Hematopoietic multipotent progenitor cell treated with erythropoietin and hydrocortisone succinate and interleukin-3 and kit ligand, for 4 days (in vitro differentiated cells): ENCODE measurements at regions not wholly inside any gene's neighbourhood (a gene's known extent, or its start where the extent isn't known, plus 50 kb on each side); places are given as distances from the start of the nearest gene placed in this dataset.

Experiments used
- DNase-seq: peaks from one replicate; pipeline ENCODE4 v3.0.0-alpha.2; 2015

DNA sequence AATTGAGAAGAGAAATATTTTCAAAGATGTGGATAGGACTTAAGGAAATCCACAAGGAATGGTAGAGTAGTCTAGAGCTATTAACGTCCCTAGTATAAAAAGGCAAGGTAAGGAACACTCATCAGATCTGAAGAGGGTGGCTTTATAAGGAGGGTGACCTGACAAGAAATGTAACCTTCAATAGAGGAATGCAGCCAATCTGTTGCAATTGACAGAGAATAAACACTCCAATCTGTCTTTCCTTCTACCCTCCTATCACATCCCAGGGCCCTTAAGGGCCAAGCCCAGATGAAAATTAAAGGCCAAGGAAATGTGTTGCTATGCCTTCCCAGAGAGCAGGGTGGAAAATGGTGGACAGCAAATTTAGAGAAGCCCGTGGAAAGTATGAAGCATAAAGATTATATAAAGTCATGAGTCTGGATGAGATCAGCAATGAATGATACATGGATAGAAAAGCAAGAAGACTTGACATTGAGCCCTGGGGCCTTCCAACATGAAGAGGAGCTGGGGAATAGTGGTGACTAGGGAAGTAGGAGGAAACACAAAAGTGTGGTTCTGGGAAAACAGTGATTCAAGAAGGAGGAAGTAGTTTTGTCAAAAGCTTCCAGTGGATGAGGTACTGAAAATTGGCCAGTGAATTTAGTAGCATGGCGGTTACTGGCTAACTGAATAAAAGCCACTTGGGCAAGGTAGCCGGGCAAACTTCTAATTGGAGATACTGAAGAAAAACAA lies 270.6 kb upstream of the TANK start:
- no peak for DNase-seq

DNA sequence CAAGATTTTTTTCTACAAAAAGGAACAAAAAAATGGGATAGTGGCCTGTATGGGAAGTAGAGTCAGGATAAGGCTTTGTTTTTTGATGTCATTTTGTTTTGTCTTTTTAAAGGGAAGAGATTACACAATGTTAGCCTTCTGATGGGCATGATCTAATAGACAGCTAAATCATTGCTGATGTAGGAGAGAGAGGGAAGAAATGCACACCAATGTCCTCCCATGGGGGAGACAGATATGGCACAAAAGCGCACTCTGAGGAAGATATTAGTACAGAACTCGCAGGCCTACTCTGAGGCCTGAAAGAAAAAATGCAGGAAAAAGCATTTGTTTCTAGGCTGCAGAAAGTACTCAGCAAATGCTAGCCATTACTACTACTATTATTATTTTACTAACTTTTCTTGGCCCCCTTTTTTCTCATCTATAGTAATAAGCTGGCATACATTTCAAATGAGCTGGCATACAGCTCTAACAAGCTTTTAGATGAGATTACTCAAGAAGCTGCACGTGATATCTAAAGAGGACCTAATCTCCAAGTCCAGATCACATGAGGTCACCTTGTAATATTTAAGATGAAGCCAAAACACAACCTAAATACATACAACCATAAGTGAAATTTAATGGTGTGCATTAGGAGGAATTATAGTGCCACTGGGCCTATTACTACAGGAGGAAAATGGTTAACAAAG lies 269.4 kb upstream of the TANK start:
- no peak for DNase-seq

DNA sequence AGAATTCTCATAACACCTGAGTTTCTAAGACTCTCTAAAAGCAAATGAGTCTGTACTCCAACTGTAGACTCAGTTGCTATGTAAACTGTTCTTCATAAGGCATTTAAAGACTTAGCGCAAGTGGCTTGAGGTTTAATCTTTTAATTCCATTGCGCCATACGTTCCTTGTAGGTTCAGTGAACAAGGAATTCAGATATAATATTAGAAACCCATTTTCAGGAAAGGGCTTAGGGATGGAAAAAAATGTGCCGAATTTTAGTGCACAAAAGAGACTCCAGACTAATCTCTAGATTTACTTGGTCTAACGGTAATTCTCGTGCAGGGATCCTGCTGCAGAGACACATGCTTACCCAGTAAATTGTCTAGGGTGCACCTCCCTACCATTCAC lies 268.9 kb upstream of the TANK start:
- no peak for DNase-seq

DNA sequence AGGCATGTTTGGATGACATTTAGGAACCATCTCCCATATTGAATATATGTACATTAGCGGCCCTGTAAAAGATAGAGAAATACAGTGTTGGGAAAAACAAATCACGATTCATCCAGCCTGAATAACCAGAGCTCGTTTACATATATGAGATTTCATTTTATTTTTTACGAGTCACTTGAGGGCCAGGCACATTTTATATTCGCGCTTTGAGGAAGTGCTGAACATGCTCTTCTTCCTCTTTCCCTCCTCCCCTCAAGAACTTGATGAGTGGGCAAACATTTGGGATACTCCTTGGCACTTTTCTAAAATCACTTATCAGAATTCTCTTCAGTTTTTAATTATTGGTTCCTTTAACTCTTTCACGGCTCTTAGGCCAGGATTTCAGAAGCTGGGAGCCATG lies 268.0 kb upstream of the TANK start:
- peak; percentile 26 for DNase-seq

DNA sequence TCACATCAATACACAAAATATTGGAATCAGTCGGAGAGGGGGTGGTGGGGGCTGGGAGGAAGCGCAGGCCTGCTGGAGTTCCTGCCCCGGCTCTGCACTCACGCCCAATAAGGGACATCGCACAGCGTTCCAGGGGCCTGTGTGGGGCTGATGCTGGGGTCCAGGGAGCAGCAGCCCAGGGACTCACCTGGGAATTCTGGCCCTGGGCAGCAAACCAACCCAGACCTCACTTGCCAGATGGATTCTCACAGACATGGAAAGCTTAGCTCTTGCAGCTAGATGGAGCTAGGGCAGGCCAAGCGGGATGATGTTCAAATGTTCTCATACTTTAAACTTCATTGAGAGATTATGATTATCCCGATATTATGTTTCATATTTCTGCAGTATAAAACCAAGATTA lies 266.6 kb upstream of the TANK start:
- DNase-seq: no peak

DNA sequence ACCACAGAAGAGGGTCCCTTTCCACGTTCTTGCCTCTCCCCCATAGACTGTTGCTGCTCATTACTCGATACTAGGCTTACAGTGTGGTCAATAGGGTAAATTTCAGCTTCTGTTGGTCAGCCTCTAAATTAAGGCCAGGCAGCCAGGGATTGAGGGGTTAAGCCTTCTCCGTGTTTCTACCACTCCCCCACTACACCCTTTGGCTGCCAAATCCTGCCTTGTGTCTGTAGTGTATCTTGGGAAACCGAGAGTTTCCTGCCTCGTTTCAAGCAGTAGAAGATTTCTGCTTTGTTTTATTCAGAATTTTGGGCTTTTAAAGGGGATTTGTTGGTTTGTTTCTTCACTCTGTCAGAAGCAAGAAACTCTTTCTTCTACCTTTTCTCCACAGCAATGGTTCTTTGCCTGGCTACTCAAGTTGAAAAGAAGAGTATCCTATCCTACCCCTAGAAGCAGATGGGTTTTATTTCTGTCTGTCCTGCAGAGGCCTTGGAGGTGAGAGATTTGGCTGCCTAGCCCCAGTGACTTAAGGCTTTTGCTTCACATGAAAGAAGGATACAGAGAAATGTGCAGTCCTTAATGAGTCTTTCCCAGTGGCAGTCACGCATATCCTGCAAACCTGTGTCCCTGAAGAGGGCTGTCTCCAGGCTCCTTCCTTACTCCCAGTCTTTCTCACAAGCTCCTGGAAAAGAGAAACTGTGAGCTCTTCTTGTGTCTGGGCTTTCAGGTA lies 261.5 kb upstream of the TANK start:
- DNase-seq: no peak

DNA sequence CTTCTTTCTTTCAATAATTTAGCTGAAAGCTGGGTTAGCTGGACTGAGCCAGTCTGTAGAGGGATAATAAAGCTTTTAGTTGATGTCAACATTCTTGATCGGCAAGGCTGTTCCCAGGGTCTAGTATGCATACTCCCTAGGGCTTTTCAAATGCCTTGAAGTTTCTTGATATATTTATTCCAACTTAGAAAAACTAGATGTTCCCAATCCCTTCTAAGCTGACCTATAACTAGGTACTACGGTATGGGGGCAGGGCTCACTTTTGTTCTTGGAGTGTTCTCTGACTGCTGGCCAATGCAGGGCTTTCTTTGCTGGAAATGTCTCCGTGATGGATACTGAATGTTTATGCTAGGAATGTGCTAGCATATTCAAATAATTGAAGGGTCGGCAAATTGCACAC lies 258.6 kb upstream of the TANK start:
- DNase-seq: no peak

DNA sequence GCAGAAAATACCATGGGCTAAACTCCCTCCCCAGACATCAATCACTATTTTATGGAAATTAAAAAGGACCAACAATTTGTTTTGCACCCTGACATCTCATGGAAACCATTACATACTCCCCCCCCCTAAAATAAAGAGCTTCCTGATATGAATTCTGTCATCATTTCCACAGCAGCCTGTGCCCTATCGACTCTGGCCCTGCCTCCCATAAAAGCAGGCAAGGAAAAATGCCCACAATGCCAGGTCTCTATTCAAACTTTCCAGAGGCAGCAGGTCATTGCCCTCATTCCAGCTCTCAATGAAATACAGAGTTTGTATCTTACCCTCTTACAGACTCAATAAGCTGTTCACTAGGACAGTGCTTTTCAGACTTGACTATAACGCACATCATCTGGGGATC lies 254.4 kb upstream of the TANK start:
- no peak for DNase-seq

DNA sequence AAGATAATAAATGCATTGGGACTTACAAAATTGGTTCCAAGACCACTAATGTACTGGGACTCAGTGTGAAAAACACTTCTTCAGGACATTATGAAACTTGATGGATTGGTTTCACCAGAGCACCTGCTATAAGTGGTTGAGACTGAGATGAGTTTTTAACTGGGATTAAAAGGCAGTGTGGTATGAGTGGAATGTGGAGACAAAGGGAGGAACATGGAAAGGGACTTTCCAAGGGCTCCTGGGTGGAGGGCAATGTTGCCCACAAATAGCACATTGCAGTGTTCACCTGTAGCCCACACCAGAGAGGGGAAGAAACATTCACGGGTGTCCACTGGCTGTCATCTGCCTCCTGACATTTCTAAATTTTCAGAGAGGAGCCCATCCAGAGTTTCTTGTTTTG lies 253.3 kb upstream of the TANK start:
- DNase-seq: no peak

DNA sequence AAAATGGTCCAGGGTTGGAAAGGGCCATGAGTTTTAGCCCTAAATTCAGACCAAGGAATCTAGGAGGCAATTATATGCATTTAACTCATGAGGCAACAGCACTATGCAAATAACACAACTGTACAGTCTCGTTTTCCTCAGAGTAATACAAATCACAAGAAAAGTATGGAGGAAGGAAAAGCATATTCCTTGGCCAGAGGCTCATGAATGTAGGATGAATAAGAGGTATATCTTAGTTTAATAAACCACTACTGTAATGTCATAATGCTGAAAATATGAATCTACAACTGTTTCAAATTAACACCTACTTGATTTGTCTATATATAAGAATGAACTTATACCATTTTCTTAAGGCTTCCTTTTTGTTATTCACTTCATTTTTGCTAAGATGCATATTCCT lies 252.5 kb upstream of the TANK start:
- no peak for DNase-seq

DNA sequence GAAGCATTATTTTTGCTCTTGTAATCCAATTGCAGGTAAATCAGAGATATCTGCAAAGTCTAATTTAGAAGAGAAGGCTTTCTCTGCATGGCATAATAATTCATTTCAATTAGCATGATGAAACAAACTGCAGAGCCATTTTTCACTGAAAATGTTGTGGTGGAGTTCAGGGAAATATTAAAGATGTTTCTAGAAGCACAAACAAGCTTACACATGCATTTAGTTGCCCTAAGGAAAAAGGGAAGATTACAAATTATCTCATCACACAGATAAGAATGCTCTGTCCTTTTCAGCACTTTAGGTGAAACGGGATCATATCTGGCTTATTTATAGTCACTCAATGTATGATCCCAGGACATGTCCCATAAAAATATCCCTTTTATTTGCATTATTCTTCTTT lies 252.1 kb upstream of the TANK start:
- DNase-seq: no peak

DNA sequence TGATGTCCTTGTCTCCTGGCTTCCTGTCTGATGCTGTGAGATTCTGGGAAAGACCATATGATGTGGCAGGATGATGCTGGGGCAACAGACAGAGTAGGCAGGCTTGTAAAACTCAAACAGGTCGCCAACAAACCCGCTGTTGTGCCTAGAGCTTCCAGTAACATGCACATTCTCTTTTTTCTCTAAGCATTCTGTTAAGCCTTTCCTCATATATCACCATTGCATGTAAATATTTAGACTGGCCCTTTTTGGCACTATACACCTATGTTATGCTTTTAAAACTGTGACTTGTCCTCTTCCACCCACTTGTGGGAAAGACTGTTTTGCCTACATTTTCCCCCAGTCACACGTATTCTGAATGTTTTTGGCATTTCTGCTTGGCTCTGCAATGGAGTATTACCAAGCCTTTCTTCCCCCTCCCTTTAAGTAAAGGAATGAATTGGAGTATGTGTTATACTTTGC lies 250.4 kb upstream of the TANK start:
- DNase-seq: no peak

DNA sequence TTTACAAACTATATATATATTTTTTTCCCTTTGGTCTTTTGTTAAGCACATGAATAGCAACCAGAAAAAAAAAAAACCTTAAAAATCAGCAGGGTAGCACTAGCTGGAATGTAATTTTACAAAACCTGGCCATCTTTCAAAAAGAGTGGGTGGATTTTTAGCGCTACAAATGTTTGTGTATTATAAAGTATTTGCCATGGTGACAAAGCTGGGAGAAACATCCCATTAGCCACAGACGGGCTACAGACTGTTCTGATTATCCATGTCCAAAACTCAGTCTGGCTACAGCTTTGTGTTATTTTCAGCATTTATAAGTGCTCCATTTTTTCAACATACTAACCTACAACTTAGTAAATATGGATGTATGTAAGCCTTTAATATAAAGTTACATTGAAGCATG lies 249.5 kb upstream of the TANK start:
- DNase-seq: no peak

DNA sequence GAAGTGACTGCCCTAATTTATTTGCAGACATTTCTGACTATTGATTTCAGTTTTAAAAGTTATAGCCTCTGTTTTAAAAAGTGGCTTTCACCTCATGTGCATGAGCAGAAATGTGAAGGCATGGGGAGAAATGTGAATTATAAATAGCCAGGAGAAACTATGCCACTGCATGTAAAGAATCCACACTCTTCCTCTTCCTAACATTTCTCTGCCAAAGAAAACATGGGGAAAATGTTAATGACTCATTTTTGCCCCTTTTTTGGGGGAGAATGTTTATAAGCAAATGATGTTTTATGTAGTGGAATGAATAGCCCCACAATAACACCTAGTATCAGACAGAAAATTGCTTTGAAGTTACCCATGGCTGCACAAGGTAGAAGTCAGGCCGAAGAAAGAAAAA lies 249.0 kb upstream of the TANK start:
- no peak for DNase-seq

DNA sequence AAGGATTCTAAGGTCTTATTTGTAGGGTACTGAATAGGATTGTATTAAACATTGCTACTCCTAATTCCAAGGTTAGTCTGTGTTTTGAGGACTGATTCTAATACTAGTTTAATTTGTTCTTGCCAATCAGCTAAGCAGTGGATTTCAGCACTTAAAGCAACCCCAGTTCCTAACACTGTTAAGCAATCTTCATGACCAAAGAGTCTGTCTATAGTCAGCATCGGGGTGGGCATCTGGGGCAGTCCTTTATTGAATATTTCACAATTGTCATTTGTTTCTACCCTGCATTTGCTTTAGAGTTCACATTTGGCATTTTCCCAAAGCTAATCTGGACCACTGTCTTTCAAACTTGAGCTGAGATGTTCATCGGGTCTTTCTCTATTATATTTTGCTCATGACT lies 248.0 kb upstream of the TANK start:
- no peak for DNase-seq

DNA sequence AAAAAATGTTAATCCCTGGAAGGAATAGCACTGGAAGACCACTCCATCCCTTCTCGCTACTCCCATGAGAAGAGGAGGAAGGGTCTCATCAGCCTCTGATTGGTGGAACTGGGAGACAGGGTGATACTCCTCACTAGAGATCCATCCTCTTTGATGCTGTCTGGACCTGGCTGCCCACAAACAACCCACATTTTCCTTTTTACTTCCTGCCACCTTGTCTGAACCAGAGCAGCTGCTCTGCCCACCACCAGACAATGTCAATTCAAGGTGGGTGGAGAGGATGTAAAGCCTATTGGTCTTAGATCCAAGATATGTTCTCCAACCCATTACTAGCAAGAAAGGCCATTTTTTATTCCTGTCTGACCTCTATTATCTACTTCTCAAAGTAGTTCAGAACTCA lies 246.9 kb upstream of the TANK start:
- DNase-seq: no peak

DNA sequence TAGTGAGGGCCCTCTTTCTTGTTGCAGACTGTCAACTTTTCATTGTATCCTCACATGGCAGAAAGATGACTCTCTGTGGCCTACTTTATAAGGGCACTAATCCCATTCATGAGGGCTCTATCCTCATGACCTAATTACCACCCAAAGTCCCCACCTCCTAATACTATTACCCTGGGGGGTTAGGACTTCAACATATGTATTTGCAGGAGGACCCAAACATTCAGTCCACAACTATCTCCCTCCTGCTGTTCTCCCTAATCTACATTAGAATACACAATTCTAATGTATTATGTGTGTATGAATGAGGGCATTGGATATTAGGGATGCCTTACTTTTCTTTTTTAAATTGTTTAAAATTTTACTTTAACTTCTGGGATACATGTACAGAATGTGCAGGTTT lies 246.0 kb upstream of the TANK start:
- no peak for DNase-seq

DNA sequence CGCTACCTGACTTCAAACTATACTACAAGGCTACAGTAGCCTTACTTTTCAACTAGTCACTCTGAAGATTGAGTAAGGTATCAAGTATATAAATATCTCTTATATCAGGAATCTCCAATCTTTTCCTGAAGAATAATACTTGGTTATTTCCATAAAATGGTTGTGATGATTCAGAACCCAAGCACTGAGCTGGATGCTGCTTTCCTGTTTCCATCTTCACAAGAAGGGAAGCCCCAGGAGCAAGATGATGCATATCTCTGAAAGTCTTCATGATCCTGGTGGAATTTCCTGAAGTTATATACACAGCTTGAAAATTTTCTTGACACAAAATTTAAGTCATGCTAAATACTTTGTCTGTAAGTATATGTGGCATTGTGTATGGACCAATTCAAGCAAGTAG lies 243.9 kb upstream of the TANK start:
- DNase-seq: no peak

DNA sequence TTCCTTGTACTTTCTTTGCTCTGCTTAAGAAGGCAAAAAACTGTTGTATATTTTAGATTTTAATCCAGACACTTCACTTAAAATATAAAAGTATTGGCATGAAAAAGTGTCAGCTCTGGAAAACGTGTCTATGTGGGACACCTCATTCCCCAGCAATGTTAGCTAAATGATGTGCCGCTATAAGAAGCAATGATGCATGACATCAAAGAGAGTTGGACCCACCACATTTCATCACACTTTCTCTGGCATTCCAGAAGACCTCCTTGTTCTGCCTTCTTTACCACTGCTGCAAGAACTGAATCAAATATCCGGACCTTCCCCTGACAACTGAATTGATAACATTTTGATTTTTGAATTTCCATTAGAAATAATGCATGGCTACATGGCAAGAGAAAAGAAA lies 242.4 kb upstream of the TANK start:
- DNase-seq: no peak

DNA sequence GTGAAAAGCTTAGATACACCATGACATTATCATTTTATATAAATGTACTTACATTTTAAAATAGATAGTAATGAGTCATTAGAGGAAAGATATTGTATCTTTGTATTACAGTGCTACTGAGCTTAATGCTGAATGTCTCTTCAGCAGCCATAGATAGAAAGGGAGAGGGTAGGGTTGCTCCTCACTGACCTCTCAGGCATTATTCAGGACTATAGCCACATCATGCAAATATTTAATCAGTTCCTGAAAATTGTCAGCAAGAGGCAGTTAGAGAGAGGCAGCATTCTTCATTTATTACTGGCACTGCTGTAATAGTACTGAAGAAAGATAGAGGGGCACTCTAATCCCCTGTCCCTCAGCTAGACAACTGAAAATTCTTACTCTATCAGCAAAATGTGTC lies 242.0 kb upstream of the TANK start:
- DNase-seq: no peak

DNA sequence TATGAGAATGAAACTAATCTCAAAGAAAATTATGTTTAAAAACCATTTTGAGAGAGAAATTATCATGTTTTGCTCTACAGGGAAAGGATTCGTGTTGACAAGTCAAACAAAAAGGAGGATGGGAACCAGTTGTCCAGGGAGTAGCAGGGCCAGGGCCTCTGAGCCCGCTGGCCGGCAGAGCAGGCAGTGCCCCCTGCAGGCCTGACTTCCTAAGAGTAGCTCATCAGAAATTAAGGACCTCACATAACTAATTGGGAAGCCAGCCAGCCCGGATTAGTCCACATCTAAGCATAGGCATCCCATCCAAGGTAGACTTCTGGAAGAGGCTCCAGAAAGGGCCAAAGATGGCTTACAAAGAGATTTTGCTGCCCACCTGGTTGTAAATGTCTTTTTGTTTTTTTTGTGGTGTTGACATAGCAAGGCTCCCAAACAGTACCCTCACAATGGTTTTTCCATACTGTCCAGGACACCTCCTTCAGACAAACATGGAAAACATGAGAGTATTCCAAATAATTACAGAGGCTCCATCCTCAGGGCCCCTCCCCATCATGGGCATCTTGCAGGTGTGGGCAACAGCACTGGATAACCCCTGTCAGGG lies 241.2 kb upstream of the TANK start:
- DNase-seq: peak; percentile 63

DNA sequence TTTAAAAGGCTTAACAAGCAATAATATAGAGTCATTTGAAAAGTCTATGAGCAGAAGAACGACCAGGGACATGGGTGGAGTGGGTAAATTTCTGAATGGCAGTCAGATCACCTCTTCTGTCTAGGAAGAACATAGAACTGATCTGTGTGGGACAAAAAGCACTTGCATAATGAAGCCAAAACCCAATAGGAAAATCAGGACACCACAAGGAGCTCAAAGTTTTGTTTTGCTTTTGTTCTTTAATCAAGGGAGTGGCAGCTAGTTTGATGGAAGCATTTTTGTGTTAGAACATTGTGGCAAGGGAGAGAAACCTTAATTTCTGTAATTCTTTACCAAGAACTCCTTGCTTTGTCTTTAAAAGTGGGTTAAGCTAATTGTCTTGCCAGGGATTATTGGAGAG lies 240.2 kb upstream of the TANK start:
- DNase-seq: no peak

DNA sequence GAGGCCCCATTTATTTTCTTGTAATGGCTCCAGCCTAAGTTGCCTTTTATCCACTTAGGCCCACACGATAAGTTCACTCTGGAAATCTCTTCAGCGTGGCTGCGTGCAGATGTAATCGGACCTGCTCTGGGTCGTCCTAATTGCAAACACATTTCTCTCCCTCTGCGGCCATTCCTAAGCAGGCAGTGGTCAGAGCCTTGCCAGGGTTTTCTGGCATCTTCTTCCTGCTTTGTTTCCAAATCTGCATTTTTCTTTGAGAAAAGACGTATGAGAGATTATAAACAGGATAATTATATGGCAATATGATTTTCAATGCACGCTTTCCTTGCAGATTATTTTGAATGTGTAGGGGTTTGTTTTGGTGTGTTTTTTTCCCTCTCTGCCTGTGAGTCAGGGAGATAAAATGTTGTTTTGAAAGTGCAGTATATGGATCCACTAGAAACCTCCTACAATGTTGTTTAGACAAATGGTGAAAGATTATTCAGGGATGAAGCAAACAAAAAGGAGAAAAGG lies 239.4 kb upstream of the TANK start:
- DNase-seq: no peak
